ENCODE measurements at regions not wholly inside any gene's neighbourhood (a gene's known extent, or its start where the extent isn't known, plus 50 kb on each side); places are given as distances from the start of the nearest gene placed in this dataset.

GRCh38 chr1:10928654-10929053, 83.8 kb upstream of the TARDBP start:
- Mint-ChIP-seq H3K4me3 (no peak overlapping the region), H3K9me3 (peaks cover 10% of the 10 kb centered on the region), H3K36me3 (ENCODE audit: low read depth) (peaks cover 4% of the 10 kb centered on the region; the same call in 1 of the 2 replicates), H3K27me3 (ENCODE audit: insufficient read depth) (peaks cover 15% of the 10 kb centered on the region), H3K4me1 (ENCODE audit: low read depth) (no peaks in the 10 kb centered on the region), H3K27ac (no peak overlapping the region)
- no peak for DNase-seq
- TF ChIP-seq CTCF (IDR thresholded peaks at IDR 0.05) = no peak

GRCh38 chr1:10932088-10932487, 80.4 kb upstream of the TARDBP start:
- no peak for TF ChIP-seq CTCF (IDR thresholded peaks at IDR 0.05)
- Mint-ChIP-seq H3K27me3 (ENCODE audit: insufficient read depth) (peaks cover 15% of the 10 kb centered on the region), H3K27ac (no peak overlapping the region), H3K36me3 (ENCODE audit: low read depth) (peaks cover 4% of the 10 kb centered on the region; the same call in 1 of the 2 replicates), H3K4me1 (ENCODE audit: low read depth) (no peaks in the 10 kb centered on the region), H3K9me3 (peaks cover 10% of the 10 kb centered on the region), H3K4me3 (no peak overlapping the region)
- no peak for DNase-seq

- H3K9me3 Mint-ChIP-seq = peaks cover under 1% of the 10 kb centered on the region; the same call in 1 of the 2 replicates
- H3K27me3 Mint-ChIP-seq (ENCODE audit: insufficient read depth) = peaks cover 24% of the 10 kb centered on the region
- no peaks in the 10 kb centered on the region for H3K36me3 Mint-ChIP-seq (ENCODE audit: low read depth)
- no peak for DNase-seq
- H3K4me1 Mint-ChIP-seq (ENCODE audit: low read depth) = no peaks in the 10 kb centered on the region
- no peak for TF ChIP-seq CTCF (IDR thresholded peaks at IDR 0.05)
- H3K4me3 Mint-ChIP-seq = no peak overlapping the region
- no peak overlapping the region for H3K27ac Mint-ChIP-seq
Measured at GRCh38 chr1:10934150-10934818, 78.2 kb upstream of the TARDBP start.

- no peak for DNase-seq
- Mint-ChIP-seq H3K27me3 (ENCODE audit: insufficient read depth) (peaks cover 30% of the 10 kb centered on the region), H3K4me1 (ENCODE audit: low read depth) (0 out of 2 replicates have a peak, but pooled peaks cover 5% of the 10 kb centered on the region), H3K27ac (no peak overlapping the region), H3K36me3 (ENCODE audit: low read depth) (no peaks in the 10 kb centered on the region), H3K4me3 (no peak overlapping the region), H3K9me3 (no peaks in the 10 kb centered on the region)
- TF ChIP-seq CTCF (IDR thresholded peaks at IDR 0.05) = no peak
Measured at GRCh38 chr1:10935246-10935645, 77.2 kb upstream of the TARDBP start.

GRCh38 chr1:10935724-10936123, 76.7 kb upstream of the TARDBP start:
- Mint-ChIP-seq H3K9me3 (no peaks in the 10 kb centered on the region), H3K4me1 (ENCODE audit: low read depth) (0 out of 2 replicates have a peak, but pooled peaks cover 7% of the 10 kb centered on the region), H3K27me3 (ENCODE audit: insufficient read depth) (peaks cover 30% of the 10 kb centered on the region), H3K36me3 (ENCODE audit: low read depth) (no peaks in the 10 kb centered on the region), H3K4me3 (no peak overlapping the region), H3K27ac (no peak overlapping the region)
- no peak for TF ChIP-seq CTCF (IDR thresholded peaks at IDR 0.05)
- DNase-seq = no peak

All from HFFc6 (cell line).